Pulmonary artery endothelial cell (primary cell): ENCODE measurements at regions not wholly inside any gene's neighbourhood (a gene's known extent, or its start where the extent isn't known, plus 50 kb on each side); places are given as distances from the start of the nearest gene placed in this dataset.
A peak's percentile ranks its signal among the peaks of the same experiment; 100 is the strongest.

ENCODE experiments used
- DNase-seq: peaks from one replicate; pipeline ENCODE4 v3.0.0-alpha.2; 2011; ENCODE audit warnings: low read depth, low spot score

DNA sequence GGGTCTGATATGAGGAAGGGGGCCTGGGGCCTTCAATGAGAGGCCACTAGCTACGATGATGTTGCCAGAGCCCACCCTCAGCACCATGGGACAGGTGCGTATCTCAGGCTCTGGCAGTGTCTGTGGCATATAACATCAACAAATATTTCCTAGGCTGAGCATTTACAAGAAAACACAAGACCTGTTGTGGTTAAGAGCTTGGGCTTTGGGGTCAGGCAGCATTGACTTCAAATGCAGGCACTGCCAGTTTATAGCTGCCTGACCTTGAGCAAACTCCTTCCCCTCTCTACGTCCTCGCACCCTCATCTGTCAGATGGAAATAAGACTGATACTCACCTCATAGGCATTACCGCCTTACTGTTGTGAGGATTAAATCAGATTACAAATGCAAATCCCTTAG is 156.0 kb downstream of the KATNAL1 start:
- DNase-seq, result no peak

DNA sequence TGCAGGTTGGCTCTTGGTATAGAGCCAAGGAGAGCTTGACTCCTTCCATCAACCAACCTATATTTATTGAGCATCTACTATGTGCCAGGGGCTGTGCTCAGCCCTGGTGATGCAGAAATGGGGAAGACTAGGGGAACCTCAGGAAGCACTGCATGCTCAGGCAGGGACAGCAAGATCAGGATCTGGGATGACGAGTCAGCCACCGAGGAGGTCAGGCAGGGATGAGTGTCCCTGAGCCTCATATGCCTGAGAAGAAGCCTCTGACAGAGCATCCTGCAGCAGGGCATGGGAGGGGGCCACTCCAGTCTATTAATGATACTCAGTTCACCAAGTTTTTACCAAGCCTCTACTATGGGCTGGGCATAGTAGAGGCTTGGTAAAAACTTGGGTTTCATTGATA is 158.1 kb downstream of the KATNAL1 start:
- DNase-seq, result no peak

DNA sequence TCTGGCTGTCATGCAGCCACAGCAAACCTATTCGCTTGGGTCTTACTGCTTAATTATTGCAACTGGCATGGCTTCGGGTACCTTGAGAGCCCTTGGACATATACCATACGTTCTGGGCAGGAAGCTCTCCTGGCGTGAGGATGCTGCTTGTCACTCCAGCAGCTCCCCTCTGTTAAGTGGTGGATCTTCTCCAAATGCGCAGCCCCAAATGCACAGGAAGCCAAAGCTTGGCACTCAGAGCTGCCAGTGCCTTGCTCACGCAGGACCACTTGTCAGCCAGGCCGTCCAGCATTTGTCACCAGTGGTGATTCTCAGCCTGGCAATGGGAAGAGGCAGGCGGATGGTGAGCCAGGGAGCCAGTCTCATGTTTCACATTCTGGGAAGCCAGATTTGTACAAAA is 158.6 kb downstream of the KATNAL1 start:
- DNase-seq, result no peak

DNA sequence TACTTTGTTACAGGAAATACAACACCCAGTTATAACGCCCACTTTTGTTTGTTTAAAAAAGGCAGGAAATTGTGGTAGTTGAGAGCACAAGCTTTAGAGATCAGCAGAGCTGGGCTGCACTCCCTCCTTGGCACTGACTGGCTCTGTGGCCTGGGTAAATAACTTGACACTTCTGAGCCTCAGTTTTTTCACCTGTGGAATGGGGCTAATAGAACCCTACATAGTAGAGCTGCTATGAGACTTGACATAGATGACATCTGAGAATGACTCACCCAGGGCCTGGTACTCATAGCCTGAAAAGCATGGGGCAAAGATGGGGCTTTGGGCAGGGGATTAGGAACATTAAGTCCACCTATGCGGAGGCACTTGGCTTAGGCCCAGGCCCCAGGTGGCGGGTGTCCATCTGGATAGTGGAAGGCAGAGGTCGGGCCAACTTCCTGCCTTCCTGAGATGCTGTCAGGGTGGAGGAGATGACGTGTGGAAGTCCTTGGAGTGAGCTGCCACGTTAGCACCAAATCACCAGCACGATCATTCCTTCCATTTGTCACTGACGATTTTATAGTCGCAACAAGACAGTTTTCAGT is 159.1 kb downstream of the KATNAL1 start:
- DNase-seq, result no peak

DNA sequence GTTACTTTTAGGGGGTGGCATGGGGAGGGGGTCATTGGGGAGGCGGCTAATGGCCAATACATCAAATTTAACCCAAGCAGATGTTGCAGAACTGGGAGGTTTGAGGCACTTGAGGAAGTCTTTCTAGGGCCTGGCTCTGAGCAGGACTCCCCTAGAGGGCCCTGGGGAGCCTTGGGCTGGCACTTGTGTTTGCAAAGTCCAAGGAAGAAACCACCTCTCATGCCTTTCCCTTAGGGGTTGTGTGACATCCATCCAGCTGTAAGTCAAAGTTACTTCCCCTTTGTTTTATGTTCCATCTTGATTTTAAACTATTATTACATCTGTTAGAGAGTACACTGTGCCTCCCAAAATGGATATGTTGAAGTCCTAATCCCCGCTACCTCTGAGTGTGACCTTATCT is 159.9 kb downstream of the KATNAL1 start:
- DNase-seq, result no peak

DNA sequence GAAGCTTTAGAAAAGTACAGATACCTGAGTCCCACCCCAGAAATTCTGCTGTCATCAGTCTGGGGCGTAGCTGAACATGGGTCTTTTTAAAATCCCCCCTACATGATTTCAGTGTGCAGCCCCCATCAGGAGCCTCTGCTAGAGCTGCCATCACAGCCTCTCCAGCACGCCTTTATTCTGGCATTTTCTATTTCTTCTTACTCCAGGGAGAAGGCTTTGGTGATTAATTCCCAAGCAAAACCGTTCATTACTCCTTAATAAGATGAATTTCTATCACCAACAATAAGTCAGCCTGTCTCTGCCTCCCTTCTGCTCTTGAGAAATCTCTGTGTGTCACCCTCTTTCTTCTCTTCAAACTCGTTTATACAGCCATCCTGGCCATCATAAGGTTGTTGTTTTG is 160.3 kb downstream of the KATNAL1 start:
- no peak for DNase-seq

DNA sequence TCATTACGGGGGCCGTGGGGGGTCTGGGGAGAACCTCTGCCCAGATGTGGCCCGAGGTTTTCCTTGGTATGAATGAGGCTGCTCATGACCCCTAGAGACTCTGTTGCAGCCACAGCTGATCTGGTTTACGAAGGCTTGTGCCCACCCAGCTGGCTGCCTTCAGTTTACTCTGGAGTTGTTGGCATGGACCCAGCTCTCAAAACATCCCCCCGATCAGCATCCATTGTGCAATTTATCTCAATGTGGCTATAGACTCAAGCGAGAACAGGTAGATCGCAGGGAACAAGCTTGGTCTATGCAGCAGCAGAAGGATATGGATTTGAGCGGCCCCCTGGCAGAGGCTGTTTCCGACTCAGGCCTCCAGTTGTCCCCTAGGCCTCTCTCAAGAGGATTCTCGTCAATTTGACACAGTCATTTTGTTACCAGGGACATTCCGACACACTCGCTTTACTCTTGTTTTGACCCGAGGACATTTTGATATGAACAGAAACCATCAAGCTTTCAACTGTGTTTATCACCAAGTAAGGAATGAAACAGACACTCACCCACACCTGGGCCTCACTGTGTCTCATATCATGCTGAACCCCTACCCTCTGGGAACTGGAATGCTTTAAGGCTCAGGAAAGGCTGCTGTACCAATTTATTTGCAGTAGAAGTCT is 161.5 kb downstream of the KATNAL1 start:
- no peak for DNase-seq

DNA sequence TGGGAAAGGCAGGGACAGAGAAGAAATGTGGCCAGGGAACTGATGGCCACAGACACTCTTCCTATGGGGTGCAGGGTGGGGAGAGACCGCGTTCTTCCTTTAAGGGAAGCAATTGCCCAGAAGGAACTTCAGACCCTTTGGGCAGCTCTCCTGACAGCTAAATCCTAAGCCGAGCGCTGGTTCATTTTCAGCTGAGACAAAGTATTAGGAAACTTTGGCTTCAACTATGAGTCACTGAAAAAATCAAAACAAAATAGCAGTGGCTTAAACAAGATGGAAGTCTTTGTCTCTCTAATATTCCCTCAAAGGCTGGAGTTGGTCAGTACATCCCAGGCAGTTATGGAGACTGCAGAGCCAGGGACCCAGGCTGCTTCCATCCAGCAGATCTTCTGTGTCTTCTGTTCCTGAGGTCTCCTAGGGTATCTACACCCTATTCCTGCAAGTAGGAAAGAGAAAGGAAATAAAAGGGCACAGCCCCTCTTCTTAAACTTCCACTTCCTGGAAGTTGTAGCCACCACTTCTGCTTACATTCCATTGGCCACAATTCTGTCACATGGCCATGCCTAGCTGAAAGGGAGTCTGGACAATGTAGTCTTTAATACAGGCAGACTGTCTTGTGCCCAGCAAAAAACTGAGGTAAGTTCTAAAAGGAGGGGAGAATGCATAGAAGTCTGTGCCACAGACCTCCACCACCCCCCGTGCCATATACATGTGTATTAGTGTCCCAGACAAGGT is 163.5 kb downstream of the KATNAL1 start:
- DNase-seq, result no peak

DNA sequence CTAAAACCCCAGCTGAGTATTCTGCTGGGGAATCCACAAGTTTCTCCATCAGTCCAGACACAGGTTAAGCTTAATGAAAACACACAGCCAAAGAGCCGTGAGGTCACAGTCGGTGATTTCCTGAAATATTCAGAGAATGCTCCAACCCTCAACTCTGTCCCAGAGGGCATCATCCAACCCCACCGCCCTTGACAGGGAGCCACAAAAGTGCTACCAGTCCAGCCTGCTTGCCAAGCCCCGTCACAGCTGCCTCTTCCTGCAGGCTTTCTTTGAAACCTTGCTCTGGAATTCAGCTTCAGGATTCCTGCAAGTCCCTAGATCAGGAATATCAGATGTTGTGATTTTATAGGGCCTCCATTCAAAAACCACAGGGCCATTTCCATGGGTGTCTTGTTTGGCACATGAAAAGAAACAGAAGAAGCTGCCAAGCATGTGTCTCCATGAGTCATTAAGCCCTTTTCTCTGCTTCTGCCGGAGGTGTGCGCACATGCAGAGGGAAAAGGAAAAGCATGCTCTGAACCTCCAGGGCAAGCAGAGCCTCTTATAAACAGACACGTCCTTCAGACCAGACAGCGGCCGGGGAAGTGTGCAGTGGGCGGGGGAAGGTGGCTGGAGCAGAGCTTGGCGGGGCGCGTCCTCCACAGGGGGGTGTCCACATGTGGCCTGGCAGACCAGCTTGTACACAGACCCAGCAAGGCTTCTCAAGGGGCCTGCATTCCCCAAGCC is 164.7 kb downstream of the KATNAL1 start:
- DNase-seq, result peak; percentile 49

DNA sequence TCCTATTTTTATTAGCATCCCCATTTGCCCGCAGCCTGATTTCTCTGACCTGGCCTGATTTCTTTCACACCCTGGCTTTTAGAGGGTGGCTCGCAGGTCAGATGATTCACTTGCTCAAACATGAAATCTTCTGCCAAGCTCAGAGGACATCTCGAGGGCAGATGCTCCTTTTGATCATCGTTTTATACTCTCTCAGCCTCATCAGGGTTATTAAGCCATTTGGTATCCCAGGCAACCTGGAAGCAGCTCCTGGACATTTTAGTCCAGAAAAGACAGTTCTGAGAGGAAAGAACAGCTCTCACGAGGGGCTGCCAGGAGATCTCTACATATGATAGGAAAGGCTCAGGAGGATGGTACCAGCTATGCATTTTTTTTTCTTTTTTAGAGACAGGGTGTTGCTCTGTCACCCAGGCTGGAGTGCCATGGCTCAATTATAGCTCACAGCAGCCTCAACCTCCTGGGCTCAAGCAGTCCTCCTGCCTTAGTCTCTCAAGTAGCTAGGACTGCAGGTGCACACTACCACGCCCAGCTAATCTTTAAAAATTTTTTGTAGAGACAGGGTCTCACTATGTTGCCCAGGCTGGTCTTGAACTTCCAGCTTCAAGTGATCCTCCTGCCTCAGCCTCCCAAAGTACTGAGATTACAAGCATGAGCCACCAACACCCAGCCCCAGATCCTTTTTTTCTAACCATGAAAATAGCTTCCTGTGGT is 165.4 kb downstream of the KATNAL1 start:
- no peak for DNase-seq

DNA sequence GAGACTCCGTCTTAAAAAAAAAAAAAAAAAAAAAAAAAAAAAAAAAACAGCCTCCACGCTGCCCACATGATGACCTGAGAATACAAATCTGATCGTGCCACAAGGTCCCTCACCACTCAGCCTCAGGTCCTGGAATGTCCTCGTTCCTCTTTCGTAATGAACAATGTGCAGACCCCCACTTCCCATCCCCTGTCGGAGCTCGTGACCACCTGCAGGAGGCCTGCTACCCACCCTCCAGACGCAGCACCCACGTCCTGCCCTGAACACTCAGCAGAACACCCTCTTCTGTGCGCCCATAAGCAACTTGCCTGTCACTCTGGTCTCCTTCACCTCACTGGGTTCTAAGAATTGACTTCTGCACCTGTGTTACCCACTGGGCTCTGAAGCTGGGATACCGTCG is 166.4 kb downstream of the KATNAL1 start:
- no peak for DNase-seq

DNA sequence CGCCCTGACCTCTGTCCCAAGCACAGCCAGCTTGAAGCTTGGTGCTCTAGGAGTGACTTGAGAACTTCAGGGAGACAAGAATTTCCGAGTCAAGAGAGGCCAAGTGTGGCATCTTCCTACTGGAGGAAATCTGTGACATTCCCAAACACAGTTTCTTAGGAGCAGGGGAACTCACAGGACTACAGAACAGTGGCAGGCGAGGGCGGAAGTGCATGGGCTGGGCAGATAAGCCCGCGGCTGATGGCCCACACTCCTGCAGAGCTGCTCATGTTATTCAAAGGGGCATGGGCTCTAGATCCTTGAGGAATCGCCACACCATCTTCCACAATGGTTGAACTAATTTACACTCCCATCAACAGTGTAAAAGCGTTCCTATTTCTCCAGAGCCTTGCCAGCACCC is 168.8 kb downstream of the KATNAL1 start:
- peak; percentile 27 for DNase-seq

DNA sequence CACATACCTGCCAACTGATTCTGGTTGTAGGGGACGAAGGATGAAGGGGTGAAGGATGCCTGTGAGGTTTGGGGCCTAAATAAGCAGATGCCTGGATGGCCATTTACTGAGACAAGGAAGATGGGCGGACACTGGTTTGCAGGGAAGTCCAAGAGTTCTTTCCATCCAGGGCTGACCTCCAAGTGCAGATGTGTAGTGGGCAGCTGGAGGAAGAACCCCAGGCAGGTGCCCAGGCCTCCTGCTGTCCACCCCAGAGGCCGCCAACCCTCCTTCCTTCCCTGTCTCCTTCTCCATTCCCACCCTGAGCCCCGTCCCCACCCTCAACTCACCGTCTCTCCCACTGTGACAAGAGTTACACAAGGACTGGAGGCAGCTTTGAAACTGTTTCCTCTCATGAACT is 171.5 kb downstream of the KATNAL1 start:
- DNase-seq, result no peak

DNA sequence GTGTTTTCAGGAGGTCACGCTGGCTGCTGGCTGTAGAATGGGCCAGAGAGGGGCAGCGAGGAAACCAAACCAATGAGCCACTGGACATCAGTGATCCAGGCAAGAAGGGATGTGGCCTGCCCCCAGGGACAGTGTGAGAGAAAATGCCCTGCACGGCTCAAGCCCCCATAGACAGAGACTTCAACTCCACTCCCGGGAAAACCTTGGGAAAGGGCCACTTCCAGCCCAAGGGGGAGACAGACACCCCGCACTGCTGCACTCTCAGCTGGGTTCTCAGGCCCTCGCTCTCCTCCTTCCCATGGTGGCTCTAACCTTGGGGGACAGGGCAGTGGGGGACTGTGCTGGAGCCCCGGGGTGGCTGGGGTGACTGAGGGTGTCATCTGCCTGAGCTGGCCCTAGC is 172.0 kb downstream of the KATNAL1 start:
- DNase-seq, result no peak

DNA sequence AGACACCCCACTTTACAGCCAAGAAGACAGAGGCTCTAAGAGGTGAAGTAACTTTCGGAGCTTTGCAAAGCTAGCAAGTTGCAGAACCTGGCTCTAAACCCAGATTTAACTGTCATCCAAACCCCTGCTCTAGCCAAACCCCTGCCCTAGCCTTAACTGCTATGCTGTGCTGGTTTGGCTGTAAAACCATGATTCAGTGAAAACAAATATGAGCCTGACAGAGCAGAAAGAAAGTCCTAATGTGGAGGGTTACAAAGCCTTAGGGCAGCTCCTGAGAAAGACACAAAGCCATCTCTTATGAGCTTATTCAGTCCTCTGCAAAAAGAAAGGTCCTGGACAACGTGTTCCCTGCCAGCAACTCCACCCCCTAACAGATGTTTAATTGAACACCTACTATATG is 172.8 kb downstream of the KATNAL1 start:
- no peak for DNase-seq

DNA sequence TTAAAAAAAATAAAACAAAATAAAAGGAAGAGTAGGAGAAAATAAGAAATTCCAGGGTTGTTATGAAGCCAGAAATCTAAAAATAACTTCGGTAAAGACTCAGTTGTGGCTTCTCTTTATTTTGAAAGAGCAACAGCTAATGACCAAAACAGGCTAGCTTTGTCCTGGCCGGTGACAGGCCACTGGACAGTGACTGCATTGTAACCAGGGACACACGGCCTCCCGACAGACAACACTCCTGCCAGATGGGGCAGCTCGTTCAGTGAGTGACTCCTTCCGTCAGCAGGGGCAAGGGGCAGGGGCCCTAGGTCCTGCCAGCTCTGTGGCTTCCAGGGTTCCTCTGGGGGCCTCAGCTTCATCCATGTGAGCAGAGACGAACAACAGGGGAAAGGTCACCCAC is 173.4 kb downstream of the KATNAL1 start:
- DNase-seq, result no peak

DNA sequence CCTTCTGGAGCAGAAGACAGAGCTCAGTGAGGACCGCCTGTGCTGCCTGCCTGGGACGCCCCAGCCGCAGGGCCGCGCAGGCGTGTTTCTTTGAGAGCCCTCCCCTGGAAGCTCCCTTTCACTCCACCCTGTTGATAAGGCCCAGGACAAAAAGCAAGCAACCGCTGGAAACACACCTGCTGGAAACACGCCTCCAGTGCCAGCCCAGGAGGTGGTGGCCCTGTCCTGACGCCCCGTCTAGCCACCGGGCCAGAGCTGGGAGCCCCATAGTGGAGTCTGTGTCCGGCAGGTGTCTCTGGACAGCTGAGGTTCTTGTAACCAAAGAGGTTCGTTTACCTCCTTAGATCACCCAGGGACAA is 173.8 kb downstream of the KATNAL1 start:
- no peak for DNase-seq

DNA sequence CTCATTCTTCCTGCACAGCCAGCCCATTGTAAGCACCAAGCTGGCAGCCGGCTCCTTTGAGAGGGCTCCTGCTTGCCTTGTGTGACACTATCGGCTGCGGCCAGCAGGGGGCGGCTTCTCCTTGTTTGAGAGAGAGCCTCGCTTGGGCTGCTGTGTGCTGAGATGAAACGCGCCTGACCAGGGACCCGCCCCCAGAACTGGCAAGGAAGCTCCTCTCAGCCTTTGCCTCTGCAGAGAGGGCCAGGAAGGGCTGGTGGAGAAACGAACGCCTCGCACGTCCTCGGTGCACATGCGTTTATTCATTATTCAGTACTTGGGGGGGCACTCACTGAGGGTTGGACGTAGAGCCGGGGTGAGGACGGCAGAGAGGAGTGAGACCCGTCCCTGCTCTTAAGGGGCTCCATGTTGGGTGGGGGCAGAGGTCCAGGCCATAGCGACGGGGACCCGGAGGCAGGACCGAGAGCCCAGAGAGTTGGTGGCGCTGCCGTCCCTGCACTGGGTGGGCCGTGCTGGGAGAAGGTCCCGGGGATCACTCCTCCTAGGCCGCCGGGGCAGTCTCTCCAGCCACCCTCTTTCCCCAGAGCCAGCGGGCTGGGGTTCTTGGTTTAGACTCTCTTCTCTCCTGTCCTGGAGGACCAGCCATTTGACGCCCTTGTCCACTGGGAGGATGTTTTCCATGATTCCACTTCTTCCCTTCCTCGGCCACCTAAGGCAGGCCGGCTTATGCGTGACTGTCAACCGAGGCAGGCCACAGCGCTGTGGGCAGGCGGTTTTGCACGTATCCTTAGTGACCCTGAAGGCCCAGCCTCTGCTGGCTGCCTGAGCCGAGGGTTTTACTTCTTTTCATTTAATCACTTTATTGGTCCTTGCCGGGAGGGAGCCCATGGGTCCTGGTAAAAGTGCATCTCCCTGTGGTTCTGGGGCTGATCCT is 174.5 kb downstream of the KATNAL1 start:
- peak; percentile 66 for DNase-seq

DNA sequence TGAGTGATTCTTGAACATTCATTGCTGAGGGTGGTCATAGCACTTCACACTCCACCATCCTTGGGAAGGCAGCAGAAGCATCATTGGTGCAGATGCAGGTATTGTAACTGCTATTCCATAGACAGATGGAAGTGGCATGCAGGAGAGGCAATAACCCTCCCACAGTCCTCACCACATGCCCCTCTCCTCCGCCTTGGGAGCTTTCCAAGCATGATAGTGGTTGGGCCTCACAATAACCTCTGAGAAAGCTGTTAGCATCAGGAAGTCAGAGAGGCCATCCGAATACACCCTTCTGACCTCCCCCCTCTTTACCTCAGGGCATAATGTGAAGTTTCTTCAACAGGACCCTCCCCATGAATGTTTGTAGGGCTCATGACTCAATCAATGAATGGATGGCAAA is 177.9 kb downstream of the KATNAL1 start:
- DNase-seq, result no peak

DNA sequence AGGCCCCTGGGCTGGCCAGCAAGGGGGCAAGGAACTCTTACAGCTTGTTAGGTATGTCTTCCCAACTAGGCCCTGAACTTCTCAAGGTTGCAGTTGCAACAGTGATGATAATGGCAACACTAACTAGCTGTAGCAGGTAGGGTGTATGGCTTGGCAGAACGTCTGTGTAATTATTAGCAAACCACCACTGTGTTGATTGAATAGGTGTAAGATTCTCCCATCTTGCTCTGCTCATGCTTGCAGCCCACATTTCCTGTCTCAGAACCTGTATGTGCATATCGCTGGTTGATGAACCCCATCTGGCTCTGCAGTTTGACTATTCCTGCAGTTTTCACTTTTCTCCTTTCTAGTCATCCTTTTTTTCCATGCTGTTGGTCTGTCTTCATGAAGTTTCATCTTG is 178.8 kb downstream of the KATNAL1 start:
- no peak for DNase-seq

DNA sequence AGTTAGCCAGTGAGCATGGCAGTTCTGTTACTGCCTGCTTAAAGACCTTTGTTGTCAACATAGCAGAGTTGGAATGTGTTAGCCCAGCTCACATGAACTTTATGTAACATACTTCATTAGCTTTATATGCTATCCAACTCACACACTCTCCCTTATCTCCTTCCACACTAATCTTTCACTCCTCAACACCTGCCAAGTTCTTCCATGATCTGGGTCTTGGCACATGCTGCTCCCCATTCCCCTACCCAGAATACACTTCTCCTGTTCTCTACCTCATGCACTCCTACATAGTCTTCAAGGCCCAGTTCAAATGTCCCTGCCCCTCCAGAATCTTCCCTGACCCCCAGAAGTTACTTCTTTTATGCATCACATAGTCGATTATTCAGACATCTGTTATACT is 179.3 kb downstream of the KATNAL1 start:
- no peak for DNase-seq
